Breast epithelium (tissue), 4 donors: ENCODE measurements at regions not wholly inside any gene's neighbourhood (a gene's known extent, or its start where the extent isn't known, plus 50 kb on each side); places are given as distances from the start of the nearest gene placed in this dataset.
"Not testable (repeated sequence)": the region's sequence is repeated elsewhere in the genome, so short reads cannot be mapped to it uniquely, and the experiment has no call there.

Source experiments
- DNase-seq, 2 donors: peaks; one replicate each; pipeline ENCODE4 v3.0.0-alpha.2; 2019; ENCODE audit warnings: low spot score in 2 of 2
- H3K27ac ChIP-seq, 2 donors: fragments of 200-600 bp; sonication (generic) in 1 of 2; one replicate each; pipeline ENCODE4 v1.5.1; 2016 to 2019; ENCODE audit warnings: mild to moderate bottlenecking in 1 of 2
- H3K27me3 ChIP-seq, 2 donors: fragments of 200-600 bp; sonication (generic) in 1 of 2; one replicate each; pipeline versions ENCODE4 v1.5.1 to v1.6.0; 2017 to 2019; ENCODE audit warnings: control low read depth in 1 of 2, mild to moderate bottlenecking in 1 of 2
- H3K36me3 ChIP-seq: fragments of 200-600 bp; one replicate; pipeline ENCODE4 v1.5.1; 2019
- H3K4me1 ChIP-seq, 2 donors: fragments of 200-600 bp; sonication (generic); one replicate each; pipeline ENCODE4 v1.5.1; 2016 to 2019; ENCODE audit warnings: control low read depth in 1 of 2
- H3K4me3 ChIP-seq, 3 donors: fragments of 200-600 bp; sonication (generic); 1 replicate in 2 of 3; 2 replicates in 1 of 3; pipeline ENCODE4 v1.5.1; 2016 to 2019; ENCODE audit warnings: mild to moderate bottlenecking in 3 of 3, moderate library complexity in 2 of 3
- H3K9me3 ChIP-seq, 2 donors: fragments of 200-600 bp; sonication (generic) in 1 of 2; one replicate each; pipeline ENCODE4 v1.5.1; 2016 to 2019; ENCODE audit warnings: control low read depth in 1 of 2
- POLR2A ChIP-seq: fragments of 450-650 bp; IDR thresholded peaks from one replicate; pipeline ENCODE4 v1.6.1; 2016; ENCODE audit warnings: antibody characterized with exemption, mild to moderate bottlenecking, moderate library complexity
- POLR2AphosphoS5 ChIP-seq, 3 donors: sonication (generic); formaldehyde crosslinking; IDR thresholded peaks; one replicate each; pipeline ENCODE4 v1.6.1; 2017; ENCODE audit warnings: antibody characterized with exemption in 3 of 3
- intact Hi-C: fragments of 100-400 bp; cut with DNase I; formaldehyde crosslinking; loops from one replicate; pipeline ENCODE4 v1.15.1; 2023; ENCODE audit warnings: low total_unique reads
- TF ChIP-seq, protein P1 (sequence below), 3 donors: fragments of 450-650 bp; IDR thresholded peaks; one replicate each; pipeline ENCODE4 v1.5.1; 2016 to 2017; ENCODE audit warnings: antibody characterized with exemption in 3 of 3, mild to moderate bottlenecking in 3 of 3, moderate library complexity in 3 of 3

DNA sequence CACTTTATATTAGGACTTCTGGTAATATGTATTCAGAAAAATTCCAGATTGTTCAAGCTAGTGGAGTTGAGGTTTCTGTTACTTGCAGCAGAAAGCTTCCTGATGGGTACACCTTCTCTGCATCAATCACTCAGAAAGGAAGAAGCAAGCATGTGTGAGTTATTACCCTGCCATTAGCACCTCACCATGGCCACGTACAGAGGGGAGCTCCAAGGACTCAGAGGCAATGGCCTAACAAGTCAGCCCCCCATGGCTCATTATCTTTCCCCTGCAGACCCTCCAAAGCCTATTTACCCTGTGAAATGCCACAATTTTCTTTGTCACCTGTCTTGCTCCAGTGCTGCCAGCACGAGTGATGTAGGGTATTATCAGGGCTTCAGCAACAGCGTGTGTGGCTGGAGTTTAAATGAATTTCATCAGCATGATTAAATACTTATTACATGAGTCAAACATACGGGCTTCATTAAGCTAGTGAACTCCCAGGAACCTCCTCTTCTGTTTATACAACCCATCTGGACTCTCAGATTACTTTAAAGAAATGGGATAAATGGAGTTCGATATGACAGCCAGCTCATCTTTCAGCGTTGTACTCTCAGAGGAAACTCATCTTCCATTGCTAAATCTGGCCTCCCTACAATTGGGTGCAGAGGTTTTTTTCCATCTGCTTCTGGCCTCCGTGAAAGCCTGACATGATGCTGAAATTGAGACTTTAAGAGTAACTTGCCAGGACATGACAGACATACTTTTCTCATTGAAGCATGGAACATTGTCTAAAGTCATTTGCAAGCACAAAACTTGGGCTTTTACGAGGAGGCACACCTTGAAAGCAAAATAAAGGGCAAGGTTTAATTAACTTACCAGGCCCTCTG, 135.9 kb downstream of the TMEM30B start:
- intact Hi-C loops = no loop called here

DNA sequence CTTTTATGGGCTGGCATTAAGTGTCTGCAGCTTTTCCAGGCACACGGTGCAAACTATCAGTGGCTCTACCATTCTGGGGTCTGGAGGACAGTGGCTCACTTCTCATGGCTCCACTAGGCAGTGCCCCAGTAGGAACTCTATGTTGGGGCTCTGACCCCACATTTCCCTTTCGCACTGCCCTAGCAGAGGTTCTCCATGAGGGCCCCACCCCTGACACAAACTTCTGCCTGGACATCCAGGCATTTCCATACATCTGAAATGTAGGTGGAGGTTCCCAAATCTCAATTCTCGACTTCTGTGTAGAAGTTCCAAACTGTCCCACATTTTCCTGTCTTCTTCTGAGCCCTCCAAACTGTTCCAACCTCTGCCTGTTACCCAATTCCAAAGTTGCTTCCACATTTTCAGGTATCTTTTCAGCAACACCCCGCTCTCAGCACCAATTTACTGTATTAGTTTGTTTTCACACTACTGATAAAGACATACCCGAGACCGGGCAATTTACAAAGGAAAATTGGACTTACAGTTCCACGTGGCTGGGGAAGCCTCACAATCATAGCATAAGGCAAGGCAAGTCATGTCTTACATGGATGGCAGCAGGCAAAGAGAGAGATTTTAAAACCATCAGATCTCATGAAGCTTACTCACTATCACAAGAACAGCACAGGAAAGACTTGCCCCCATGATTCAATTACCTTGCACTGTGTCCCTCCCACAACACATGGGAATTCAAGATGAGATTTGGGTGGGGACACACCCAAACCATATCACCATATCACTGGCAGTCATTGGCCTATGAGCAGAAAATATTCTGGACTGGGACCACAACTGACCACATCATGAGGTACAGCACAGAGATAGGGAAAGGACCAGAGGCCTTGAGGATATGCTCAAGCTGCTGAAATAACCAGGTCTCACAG, 136.8 kb downstream of the TMEM30B start:
- H3K4me1 ChIP-seq, intact Hi-C loops, H3K4me3 ChIP-seq, H3K27me3 ChIP-seq, H3K9me3 ChIP-seq, DNase-seq, H3K36me3 ChIP-seq: not testable (repeated sequence)
- H3K27ac ChIP-seq = peak overlapping the region; percentile 82 to 91

More for the DNA sequence above, 135.9 kb downstream of the TMEM30B start:
- Histone ChIP-seq H3K27me3 (no peaks in the 10 kb centered on the region), H3K9me3 (peaks cover 9 to 10% of the 10 kb centered on the region in 2 donors), H3K4me3 (no peak overlapping the region), H3K36me3 (no peaks in the 10 kb centered on the region), H3K27ac (peak overlapping the region; percentile 82 to 91), H3K4me1 (peaks cover 0 to 6% of the 10 kb centered on the region in 2 donors)
- TF ChIP-seq, protein P1, sequence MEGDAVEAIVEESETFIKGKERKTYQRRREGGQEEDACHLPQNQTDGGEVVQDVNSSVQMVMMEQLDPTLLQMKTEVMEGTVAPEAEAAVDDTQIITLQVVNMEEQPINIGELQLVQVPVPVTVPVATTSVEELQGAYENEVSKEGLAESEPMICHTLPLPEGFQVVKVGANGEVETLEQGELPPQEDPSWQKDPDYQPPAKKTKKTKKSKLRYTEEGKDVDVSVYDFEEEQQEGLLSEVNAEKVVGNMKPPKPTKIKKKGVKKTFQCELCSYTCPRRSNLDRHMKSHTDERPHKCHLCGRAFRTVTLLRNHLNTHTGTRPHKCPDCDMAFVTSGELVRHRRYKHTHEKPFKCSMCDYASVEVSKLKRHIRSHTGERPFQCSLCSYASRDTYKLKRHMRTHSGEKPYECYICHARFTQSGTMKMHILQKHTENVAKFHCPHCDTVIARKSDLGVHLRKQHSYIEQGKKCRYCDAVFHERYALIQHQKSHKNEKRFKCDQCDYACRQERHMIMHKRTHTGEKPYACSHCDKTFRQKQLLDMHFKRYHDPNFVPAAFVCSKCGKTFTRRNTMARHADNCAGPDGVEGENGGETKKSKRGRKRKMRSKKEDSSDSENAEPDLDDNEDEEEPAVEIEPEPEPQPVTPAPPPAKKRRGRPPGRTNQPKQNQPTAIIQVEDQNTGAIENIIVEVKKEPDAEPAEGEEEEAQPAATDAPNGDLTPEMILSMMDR (IDR thresholded peaks at IDR 0.05) = no peak
- no peak for TF ChIP-seq POLR2A
- TF ChIP-seq POLR2AphosphoS5 (IDR thresholded peaks at IDR 0.05) = no peak
- no peak for DNase-seq

DNA sequence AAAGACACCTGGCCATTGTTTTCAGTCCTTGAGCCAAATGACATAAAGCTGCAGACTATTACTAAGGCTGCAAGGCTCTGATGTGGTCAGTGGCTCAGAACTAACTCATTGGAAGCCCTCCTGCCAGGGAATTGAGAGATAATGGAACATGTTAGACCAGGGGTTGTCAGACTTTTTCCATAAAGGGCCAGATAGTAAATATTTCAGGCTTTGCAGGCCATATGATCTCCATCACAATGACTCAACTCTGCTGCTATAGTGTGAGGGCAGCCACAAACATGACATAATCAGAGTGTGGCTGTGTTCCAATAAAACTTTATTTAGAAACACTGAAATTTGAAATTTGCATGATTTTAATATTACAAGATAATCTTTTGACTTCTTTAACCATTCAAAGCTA, 140.3 kb downstream of the TMEM30B start:
- peaks cover 0 to 6% of the 10 kb centered on the region in 2 donors for H3K4me1 ChIP-seq
- H3K9me3 ChIP-seq = peaks cover 9 to 10% of the 10 kb centered on the region in 2 donors
- no peak for DNase-seq
- TF ChIP-seq POLR2A (no peak), POLR2AphosphoS5 (IDR thresholded peaks at IDR 0.05) (no peak)
- TF ChIP-seq, protein P1 (IDR thresholded peaks at IDR 0.05) = no peak
- H3K27ac ChIP-seq = no peak overlapping the region
- intact Hi-C loops = no loop called here
- no peaks in the 10 kb centered on the region for H3K36me3 ChIP-seq
- H3K27me3 ChIP-seq = no peaks in the 10 kb centered on the region
- H3K4me3 ChIP-seq = no peak overlapping the region

DNA sequence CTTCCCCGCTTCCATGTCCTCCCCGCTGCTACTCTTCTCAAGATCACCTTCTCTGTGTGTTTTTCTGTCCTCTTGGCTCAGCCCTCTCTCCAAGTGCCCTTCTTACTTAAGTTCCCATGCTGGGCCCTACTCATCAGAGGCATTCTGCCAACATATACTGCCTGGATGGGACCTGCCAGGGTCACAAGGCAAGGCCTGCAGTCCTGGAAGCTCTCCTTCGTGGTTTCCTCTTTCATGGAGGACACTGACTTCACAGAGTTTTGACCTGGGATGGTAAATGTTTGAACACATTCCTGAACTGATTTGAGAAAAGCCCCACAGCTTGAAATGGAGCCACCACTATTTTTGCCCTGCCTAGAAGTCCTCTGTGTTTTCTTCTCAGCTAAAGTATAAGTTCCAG, 140.9 kb downstream of the TMEM30B start:
- intact Hi-C loops = no loop called here
- TF ChIP-seq POLR2AphosphoS5 (IDR thresholded peaks at IDR 0.05) (no peak), POLR2A (no peak)
- TF ChIP-seq, protein P1 (IDR thresholded peaks at IDR 0.05) = no peak
- Histone ChIP-seq H3K4me1 (peaks cover 0 to 6% of the 10 kb centered on the region in 2 donors), H3K27me3 (no peaks in the 10 kb centered on the region), H3K27ac (no peak overlapping the region), H3K4me3 (no peak overlapping the region), H3K9me3 (peaks cover 9 to 10% of the 10 kb centered on the region in 2 donors), H3K36me3 (no peaks in the 10 kb centered on the region)
- DNase-seq = no peak

DNA sequence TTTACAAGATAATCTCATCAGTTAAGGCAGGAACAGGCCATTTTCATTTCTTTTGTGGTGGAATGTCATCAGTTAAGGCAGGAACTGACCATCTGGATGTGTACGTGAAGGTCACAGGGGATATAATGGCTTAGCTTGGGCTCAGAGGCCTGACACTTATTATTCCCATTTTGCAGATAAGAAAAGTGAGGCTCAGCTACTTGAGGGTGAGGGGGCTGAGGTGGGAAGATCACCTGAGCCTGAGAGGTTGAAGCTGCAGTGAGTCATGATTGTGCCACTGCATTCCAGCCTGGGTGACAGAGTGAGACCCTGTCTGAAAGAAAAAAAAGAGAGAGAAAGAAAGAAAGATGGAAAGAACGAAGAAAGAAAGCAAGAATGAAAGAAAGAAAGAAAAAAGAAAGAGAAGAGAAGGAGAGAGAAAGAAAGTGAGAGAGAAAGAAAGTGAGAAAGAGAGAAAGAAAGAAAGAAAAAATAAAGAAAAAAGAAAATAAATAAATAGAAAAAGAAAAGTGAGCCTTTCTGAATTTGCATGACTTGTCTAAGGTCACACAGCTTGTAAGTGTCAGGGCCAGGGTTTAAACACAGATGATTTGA, 142.0 kb downstream of the TMEM30B start:
- H3K9me3 ChIP-seq = peaks cover 4 to 5% of the 10 kb centered on the region in 2 donors
- H3K27ac ChIP-seq = no peak overlapping the region
- no peaks in the 10 kb centered on the region for H3K36me3 ChIP-seq
- intact Hi-C loops = no loop called here
- H3K27me3 ChIP-seq = no peaks in the 10 kb centered on the region
- no peaks in the 10 kb centered on the region for H3K4me1 ChIP-seq
- TF ChIP-seq, protein P1 (IDR thresholded peaks at IDR 0.05) = no peak
- TF ChIP-seq POLR2AphosphoS5 (IDR thresholded peaks at IDR 0.05) (no peak), POLR2A (no peak)
- no peak for DNase-seq
- H3K4me3 ChIP-seq = no peak overlapping the region
